ENCODE measurements at regions not wholly inside any gene's neighbourhood (a gene's known extent, or its start where the extent isn't known, plus 50 kb on each side); places are given as distances from the start of the nearest gene placed in this dataset.

GRCh38 chr5:111618623-111619271 is 106.4 kb upstream of the STARD4 start:
- no peak for TF ChIP-seq CTCF (IDR thresholded peaks at IDR 0.05; ENCODE audit: low read length)
- no peak for TF ChIP-seq EZH2 (IDR thresholded peaks at IDR 0.05; ENCODE audit: borderline replicate concordance, low read length)

Measured in OCI-LY1 (cell line).